HG03097 (cell line): ENCODE measurements at regions not wholly inside any gene's neighbourhood (a gene's known extent, or its start where the extent isn't known, plus 50 kb on each side); places are given as distances from the start of the nearest gene placed in this dataset.
"Not testable (repeated sequence)": the region's sequence is repeated elsewhere in the genome, so short reads cannot be mapped to it uniquely, and the experiment has no call there.

Experiments used
- ATAC-seq: cut with Tn5 transposase; IDR thresholded peaks from one replicate; pipeline ENCODE4 v1.9.1; 2021; ENCODE audit not compliant: unreplicated experiment, low FRiP score

- no peak for ATAC-seq
These were observed 72.1 kb upstream of the DGKB start for GRCh38 chr7:14974688-14975087.

DNA sequence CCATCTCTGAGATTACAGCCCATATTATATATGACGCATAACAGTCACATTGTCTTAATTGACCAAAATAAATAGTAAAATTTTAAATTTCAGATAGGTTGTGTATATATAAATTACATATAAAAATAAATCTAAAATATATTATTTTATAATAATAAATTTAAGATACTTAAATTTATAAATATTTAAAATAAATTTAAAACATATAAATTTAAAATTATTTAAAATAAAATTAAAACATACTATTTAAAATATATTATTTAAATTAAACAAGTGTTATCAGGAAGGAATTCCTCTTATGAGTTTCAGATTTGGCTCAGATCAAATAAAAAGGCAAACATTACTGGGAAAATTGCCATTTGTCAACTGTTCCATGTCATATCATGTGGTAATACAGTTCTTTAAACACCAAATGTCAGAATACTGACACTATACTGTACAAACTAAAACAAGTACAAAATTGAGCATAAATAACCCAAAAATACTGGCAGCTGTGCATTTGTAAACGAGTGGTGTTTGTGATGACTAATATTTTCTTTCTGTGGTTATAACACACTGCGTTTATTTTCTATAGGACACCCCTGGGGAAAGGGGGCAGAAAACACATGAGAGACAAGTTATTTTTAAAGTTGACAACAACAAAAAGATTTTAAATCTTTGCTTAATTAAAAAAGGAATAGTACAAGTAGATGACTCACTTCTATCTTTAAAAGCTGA is 71.3 kb upstream of the DGKB start:
- ATAC-seq: peak; percentile 58

- not testable (repeated sequence) for ATAC-seq
These were observed 69.1 kb upstream of the DGKB start for GRCh38 chr7:14971678-14972077.

DNA sequence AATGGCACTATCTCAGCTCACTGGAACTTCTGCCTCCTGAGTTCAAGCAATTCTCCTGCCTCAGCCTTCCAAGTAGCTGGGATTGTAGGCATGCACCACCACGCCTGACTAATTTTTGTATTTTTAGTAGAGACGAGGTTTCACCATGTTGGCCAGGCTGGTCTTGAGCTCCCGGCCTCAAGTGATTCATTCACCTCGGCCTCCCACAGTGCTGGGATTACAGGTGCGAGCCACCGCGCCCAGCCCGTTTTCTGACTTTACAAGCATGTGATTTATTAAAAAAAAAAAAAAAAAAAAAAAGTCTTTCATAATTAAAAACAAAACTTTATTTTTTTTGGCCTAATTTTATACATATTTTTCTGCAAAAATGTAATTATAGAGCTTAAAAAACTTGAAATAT is 64.8 kb upstream of the DGKB start:
- ATAC-seq: not testable (repeated sequence)

- no peak for ATAC-seq
These were observed 60.2 kb upstream of the DGKB start for GRCh38 chr7:14962778-14963177.

DNA sequence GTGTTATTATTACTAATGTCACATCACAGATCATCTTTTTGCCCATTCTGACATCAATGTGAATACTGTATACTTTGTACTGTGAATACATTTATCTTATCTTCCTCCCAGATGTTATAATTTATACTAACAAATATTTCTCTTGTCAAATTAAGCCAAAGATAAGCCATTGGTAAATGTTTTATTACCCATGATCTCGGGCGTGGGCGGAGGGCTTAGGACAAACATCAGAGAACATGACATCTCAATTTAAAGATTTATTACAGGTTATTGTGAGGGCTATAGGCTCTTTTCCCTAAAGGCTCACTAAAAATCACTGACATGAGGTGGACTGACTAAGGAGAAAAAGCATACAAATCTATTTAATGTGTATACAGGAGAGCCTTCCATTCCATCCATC is 58.2 kb upstream of the DGKB start:
- ATAC-seq: no peak

DNA sequence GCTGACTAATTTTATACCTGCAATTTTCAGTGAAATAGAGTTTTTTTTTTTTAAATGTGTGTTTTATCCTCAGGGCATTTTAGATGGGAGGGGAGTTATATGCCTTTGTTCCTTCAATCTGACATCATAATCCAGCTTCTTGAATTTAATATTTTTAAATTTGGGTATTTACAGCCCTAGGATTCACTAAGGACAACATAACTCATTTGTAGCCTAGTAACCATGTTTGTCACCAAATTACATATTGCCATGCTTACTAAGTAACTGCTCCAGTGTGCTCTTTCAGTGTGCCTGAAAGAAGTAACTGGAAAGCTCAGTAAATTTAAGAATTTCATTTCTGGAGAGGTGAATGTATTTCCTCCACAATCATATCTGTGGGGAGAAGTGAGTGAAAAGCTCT is 56.8 kb upstream of the DGKB start:
- ATAC-seq: no peak

- ATAC-seq: no peak
These were observed 51.5 kb upstream of the DGKB start for GRCh38 chr7:14954035-14954434.
